ENCODE measurements at regions not wholly inside any gene's neighbourhood (a gene's known extent, or its start where the extent isn't known, plus 50 kb on each side); places are given as distances from the start of the nearest gene placed in this dataset.

DNA sequence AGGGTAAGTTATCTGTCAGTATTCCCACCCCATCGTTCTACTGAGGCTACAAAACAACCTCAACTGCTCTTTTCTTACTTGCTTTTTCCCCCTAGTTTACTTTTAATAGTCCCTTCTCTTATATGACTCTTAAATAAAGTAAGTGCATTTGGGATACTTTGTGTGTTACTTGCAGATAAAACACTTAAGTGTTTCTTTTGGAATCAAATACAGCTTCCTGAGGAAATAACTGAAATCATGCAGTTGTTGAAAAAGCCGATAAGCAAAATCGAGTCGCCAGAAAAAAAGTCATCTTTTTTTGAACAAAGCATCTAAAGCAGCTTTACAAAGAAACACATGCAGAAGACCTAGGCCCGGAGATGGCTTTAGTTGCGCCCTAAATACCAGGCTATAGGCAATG lies 53.5 kb upstream of the EPB41L4A start:
- no peak for TF ChIP-seq WHSC1 (IDR thresholded peaks at IDR 0.05; ENCODE audit: low read length)
- TF ChIP-seq SMARCE1 (IDR thresholded peaks at IDR 0.05) = no peak
- TF ChIP-seq ETS2 (tag; IDR thresholded peaks at IDR 0.05; ENCODE audit: borderline replicate concordance, poor library complexity, severe bottlenecking) = no peak
- TF ChIP-seq TSC22D4 (tag; IDR thresholded peaks at IDR 0.05) = no peak
- TF ChIP-seq, protein P1, sequence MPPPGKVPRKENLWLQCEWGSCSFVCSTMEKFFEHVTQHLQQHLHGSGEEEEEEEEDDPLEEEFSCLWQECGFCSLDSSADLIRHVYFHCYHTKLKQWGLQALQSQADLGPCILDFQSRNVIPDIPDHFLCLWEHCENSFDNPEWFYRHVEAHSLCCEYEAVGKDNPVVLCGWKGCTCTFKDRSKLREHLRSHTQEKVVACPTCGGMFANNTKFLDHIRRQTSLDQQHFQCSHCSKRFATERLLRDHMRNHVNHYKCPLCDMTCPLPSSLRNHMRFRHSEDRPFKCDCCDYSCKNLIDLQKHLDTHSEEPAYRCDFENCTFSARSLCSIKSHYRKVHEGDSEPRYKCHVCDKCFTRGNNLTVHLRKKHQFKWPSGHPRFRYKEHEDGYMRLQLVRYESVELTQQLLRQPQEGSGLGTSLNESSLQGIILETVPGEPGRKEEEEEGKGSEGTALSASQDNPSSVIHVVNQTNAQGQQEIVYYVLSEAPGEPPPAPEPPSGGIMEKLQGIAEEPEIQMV (tag; conservative IDR thresholded peaks at IDR 0.05; ENCODE audit: low read depth) = no peak
- TF ChIP-seq SLC30A9 (CRISPR knock-in tag; IDR thresholded peaks at IDR 0.05) = no peak
- no peak for TF ChIP-seq FOXJ2 (tag; IDR thresholded peaks at IDR 0.05)
- no peak for TF ChIP-seq SMAD3 (CRISPR knock-in tag; conservative IDR thresholded peaks at IDR 0.05)
- no peak for TF ChIP-seq EGR1 (conservative IDR thresholded peaks at IDR 0.05)
- TF ChIP-seq, protein P2, sequence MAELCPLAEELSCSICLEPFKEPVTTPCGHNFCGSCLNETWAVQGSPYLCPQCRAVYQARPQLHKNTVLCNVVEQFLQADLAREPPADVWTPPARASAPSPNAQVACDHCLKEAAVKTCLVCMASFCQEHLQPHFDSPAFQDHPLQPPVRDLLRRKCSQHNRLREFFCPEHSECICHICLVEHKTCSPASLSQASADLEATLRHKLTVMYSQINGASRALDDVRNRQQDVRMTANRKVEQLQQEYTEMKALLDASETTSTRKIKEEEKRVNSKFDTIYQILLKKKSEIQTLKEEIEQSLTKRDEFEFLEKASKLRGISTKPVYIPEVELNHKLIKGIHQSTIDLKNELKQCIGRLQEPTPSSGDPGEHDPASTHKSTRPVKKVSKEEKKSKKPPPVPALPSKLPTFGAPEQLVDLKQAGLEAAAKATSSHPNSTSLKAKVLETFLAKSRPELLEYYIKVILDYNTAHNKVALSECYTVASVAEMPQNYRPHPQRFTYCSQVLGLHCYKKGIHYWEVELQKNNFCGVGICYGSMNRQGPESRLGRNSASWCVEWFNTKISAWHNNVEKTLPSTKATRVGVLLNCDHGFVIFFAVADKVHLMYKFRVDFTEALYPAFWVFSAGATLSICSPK (IDR thresholded peaks at IDR 0.05; ENCODE audit: borderline replicate concordance) = no peak
- TF ChIP-seq L3MBTL2 (IDR thresholded peaks at IDR 0.05) = no peak
- Histone ChIP-seq H3K79me2 (ENCODE audit: control insufficient read depth, insufficient read depth, low read length) (no peaks in the 10 kb centered on the region), H3K27ac (ENCODE audit: extremely low read depth, low read depth, low read length) (no peak overlapping the region), H3K4me3 (no peak overlapping the region), H3K9ac (ENCODE audit: insufficient read depth in 1 of 2, low read depth in 2 of 2, low read length in 2 of 2) (no peak overlapping the region), H3K9me3 (replicated peaks; ENCODE audit: control insufficient read depth, insufficient read depth, low read depth, low read length) (no peaks in the 10 kb centered on the region), H3K36me3 (ENCODE audit: control insufficient read depth, insufficient read depth, low read length) (no peaks in the 10 kb centered on the region), H3K4me2 (ENCODE audit: insufficient read depth, low read length) (no peak overlapping the region), H3K4me1 (replicated peaks in 1 of 2; ENCODE audit: control insufficient read depth in 2 of 2, insufficient read depth in 2 of 2, low read length in 2 of 2) (no peaks in the 10 kb centered on the region), H3K27me3 (ENCODE audit: control insufficient read depth in 2 of 2, insufficient read depth in 2 of 2, low read length in 2 of 2) (peaks cover 4 to 5% of the 10 kb centered on the region in 2 experiments; a peak in 3 of 5 replicates), H2AFZ (ENCODE audit: low read depth, low read length) (no peak overlapping the region), H3K9me1 (ENCODE audit: control insufficient read depth, insufficient read depth, low read length) (no peaks in the 10 kb centered on the region), H4K20me1 (replicated peaks; ENCODE audit: control insufficient read depth, insufficient read depth, low read length) (no peaks in the 10 kb centered on the region)
- no peak for DNase-seq (ENCODE audit: extremely low read depth in 1 of 4, low spot score in 3 of 4)
- no peak for FAIRE-seq
- in situ Hi-C loops (cut with MboI) (no loop called here), intact Hi-C loops (cut with micrococcal nuclease) (no loop called here)
- ATAC-seq = no peak
- 2% methylated on average over 6 of the region's 6 CpGs for WGBS (ENCODE audit: insufficient coverage, low coverage, missing lambda C conversion rate)
- CTCF ChIA-PET (ENCODE audit: low intra/inter-chr PET ratio) = no interaction called here
- BruUV-seq (replicated peaks) = no TSS peak
- POLR2A ChIA-PET = no interaction called here
